ENCODE measurements at regions not wholly inside any gene's neighbourhood (a gene's known extent, or its start where the extent isn't known, plus 50 kb on each side); places are given as distances from the start of the nearest gene placed in this dataset.

GRCh38 chr6:7664003-7664402 lies 61.9 kb upstream of the BMP6 start:
- DNase-seq: no peak

DNA sequence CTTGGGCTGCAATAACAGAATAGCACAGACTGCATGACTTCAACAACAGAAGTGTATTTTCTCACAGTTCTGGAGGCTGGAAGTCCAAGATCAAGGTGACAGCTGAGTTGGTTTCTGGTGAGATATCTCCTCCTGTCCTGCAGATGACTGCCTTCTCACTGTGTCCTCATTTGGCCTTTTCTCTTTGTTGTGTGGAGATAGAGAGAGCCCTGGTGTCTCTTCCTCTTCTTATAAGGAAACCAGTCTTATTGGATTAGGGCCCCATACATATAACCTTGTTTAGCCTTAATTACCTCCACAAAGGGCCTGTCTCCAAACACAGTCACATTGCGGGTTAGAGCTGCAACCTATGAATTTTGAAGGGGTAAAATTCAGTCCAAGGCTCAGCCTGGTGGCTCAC lies 57.0 kb upstream of the BMP6 start:
- DNase-seq: no peak

GRCh38 chr6:7669742-7670141 lies 56.2 kb upstream of the BMP6 start:
- DNase-seq: no peak

DNA sequence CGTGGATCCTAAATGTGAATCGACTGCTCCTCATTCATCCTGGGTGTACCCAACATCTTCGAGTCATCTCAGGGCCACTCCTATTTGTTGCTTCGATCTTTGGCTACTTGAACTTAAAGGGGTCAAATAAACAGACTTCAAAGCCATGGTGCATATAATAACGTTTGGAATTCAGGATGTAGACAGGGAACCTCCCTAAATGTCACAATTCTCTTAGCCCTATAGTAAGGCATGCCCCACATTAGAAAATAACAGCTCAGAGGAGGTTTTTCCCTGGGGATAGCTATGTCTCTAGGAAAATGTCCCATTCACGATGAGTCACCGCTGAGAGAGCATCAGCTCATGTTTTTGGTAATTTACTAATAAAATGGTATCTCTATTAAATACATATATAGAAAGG lies 54.8 kb upstream of the BMP6 start:
- DNase-seq: no peak

GRCh38 chr6:7671581-7671980 lies 54.3 kb upstream of the BMP6 start:
- DNase-seq: no peak

GRCh38 chr6:7672066-7673062 lies 53.5 kb upstream of the BMP6 start:
- no peak for DNase-seq

DNA sequence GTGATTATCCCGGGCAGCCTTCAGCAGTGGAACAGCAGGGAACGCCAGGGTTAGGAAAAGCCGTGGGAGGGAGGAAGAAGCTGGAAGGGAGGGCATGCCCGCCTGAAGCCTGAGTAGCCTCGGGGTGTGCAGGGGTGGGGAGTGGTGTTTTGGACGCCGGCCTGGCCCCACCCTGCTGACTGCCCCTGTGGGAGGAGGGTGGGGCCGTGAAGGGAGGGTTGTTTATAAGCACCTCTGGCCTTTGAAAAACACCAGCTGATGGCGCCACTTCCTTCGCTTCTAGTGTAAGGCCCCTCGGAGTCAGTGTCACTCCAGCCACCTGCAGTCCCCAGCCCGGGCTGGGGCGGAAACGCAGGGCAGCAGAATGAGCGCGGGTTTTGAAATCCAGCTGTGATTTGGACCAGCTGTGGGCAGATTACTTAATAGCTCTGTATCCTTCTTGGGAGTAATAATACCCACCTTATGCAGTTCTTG lies 52.8 kb upstream of the BMP6 start:
- DNase-seq: no peak

DNA sequence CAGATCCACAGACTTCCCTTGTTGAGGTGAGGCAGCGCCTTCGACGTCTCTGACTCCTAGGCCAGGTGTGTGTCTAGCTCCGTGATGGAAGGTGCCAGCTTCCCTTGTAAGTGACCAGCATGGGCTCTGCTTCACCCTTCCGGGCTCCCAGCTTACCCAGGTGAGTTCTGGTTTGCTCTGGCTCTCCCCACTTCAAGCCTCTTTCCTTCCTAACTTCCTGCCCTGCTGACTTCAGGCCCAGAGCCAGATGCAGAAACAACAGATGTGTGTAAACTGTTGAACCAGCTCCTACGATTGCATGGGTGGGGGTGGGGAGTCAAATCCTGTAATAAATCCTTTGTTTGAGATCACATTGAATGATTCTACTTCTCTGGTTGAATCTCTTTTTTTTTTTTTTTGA lies 51.6 kb upstream of the BMP6 start:
- DNase-seq: peak; percentile 18

- DNase-seq: no peak
Observed at GRCh38 chr6:7675353-7675945, 50.5 kb upstream of the BMP6 start.
